Left hindlimb (tissue), 1 donor: ENCODE measurements at regions not wholly inside any gene's neighbourhood (a gene's known extent, or its start where the extent isn't known, plus 50 kb on each side); places are given as distances from the start of the nearest gene placed in this dataset.
"Not testable (repeated sequence)": the region's sequence is repeated elsewhere in the genome, so short reads cannot be mapped to it uniquely, and the experiment has no call there.

Experiments
- DNase-seq: peaks from one replicate; pipeline ENCODE4 v3.0.0-alpha.2; 2018

- DNase-seq: no peak
These were observed 186.8 kb upstream of the CLINT1 start for GRCh38 chr5:158045696-158046095.

GRCh38 chr5:158039911-158040347 lies 181.0 kb upstream of the CLINT1 start:
- no peak for DNase-seq

DNA sequence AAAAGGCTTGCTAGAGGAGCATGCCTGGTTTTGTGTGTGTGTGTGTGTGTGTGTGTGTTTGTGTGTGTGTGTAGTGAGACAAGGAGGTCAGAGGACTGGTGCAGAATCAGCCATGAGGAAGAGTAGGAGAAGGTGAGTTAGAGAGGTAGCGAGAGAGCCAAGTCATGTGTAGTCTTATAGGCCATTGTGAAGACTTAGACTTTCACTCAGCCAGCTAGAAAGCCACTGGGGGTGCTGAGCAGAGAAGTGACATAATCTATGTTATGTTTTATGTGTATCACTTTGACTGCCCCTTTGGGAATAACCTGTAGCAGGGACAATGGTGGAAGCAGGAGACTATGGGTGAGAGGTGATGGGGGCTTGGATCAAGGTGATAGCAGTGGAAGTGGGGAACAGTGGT lies 180.5 kb upstream of the CLINT1 start:
- DNase-seq: no peak

GRCh38 chr5:158036983-158037595 lies 178.1 kb upstream of the CLINT1 start:
- DNase-seq: not testable (repeated sequence)

GRCh38 chr5:158034586-158034985 lies 175.6 kb upstream of the CLINT1 start:
- not testable (repeated sequence) for DNase-seq

DNA sequence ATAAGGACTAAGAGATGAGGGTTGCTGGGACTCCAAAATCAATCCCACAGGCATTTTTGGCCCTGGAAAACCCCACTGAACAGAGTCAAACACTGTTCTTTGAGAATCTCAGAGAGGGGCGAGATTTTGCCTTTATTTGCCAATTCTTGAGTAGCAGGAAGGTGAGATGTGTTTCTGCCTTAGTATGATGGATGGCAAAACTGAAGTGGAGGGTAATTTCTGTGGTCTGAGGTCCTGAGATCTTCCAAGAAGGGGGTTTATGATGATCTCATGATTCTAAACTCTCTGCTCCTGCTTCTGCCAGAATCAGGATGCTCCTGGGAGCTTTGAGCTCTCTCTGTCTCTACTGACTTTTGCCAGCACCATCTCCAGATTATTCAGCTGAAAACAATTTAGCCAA lies 174.8 kb upstream of the CLINT1 start:
- no peak for DNase-seq

GRCh38 chr5:158033076-158033475 lies 174.1 kb upstream of the CLINT1 start:
- no peak for DNase-seq

DNA sequence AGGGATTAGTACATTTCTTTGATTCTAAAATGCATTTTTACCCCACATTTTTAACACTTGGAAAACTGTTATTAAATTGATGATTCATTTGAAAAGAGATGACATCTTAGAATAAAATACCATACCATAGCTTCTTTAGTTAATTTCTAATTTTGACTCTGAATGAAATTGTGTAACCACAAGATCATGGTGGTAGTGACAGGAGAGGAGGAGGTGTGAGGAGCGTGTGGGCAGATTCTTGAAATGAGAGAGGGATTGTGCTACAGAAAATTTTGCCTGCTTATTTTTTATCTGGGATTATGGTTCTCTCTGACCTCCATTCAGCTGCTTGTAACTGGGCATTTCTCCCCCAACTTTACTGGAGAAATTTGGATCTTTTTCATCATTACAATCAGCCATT lies 173.3 kb upstream of the CLINT1 start:
- no peak for DNase-seq

GRCh38 chr5:158027806-158028775 lies 169.1 kb upstream of the CLINT1 start:
- no peak for DNase-seq

- DNase-seq: no peak
These were observed 167.5 kb upstream of the CLINT1 start for GRCh38 chr5:158026304-158027031.

- DNase-seq: no peak
These were observed 164.3 kb upstream of the CLINT1 start for GRCh38 chr5:158023266-158023665.

DNA sequence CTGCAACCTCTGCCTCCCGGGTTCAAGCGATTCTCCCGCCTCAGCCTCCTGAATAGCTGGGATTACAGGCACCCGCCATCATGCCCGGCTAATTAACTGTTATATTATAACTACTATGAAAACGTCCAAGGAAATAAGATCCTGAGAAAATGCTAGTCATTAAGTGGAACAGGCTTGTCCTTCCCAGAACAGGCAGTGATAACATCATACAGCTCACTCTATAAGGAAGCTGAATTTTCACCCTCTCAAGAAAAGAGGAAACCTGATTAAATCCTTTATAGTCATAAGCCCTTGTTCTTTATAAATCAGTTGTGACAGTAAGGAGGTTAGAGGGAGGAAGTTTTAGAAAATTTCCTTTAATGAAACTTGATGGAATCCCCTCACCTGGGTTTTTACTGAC lies 163.9 kb upstream of the CLINT1 start:
- DNase-seq: no peak

DNA sequence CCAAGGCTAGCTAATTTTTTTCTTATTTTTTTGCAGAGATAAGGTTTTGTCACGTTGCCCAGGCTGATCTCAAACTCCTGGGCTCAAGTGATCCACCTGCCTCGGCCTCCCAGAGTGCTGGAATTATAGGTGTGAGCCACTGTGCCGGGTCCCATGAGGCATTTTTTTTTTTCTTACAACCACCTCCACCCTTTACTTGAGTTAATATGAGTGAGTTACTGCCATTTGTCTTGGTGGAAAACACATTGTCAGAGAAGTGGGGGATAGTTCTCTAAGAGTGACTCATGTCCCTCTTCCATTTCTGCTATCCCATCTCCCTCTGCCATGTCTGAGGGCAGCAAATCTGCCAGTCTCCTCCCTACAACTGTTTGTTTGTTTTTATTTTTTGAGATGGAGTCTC lies 163.4 kb upstream of the CLINT1 start:
- no peak for DNase-seq

DNA sequence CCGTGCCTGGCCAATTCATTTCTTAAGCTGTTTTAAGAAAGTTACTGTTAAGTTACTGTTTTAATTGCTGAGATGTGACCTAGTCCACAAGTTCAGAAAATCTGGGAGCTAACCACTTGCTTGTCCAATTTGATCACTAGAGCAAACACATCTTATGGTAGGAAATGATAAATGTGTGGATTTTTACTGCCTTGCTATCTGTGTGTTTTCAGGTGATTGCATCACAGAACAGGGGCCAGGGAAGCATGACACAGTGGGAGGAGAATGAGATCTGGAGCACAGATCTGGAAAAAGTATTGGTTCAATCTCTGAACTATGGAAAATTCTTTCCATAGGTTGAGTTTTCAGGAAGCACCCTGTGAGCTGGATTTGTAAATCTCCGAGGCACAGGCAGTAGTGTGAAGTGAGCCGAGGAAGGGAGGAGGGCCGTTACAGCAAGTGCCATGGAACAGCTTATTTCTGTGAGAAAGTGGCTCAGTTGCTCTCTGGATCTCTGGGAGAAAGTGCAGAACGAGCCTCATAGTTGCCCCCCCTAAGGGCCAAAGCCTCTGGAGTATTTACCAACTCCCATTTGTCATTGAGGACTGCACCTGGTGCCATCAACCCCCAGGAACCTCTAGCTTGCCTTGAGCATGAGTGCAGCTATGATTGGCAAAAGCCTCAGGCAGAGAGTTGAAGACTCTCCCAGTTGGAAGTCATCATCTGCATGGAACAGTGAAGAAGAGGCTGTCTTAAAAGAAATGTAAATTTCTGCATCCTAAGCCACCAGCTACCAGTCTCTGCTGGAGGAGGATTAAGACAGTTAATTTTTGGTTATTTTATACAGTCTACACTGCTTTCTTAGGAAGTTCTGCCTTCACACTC lies 161.8 kb upstream of the CLINT1 start:
- DNase-seq: no peak

DNA sequence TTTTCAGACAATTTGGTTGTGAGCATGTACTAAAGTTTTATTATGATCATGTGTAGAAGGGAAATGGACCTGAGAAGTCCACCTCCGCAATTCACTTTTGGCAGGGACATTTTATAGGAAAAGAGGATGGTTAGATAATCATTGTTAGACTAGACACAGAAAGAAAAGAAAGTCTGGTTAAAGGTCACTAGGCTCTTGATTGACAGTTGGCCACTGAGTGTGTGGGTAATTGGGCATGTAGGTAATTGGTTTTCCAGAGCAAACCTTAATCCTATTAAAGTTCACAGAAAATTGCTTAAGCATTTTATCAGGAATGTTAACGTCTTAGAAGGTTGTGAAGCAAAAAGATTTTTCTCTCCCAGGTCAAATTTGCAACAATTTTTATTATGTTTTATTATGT lies 158.5 kb upstream of the CLINT1 start:
- no peak for DNase-seq

DNA sequence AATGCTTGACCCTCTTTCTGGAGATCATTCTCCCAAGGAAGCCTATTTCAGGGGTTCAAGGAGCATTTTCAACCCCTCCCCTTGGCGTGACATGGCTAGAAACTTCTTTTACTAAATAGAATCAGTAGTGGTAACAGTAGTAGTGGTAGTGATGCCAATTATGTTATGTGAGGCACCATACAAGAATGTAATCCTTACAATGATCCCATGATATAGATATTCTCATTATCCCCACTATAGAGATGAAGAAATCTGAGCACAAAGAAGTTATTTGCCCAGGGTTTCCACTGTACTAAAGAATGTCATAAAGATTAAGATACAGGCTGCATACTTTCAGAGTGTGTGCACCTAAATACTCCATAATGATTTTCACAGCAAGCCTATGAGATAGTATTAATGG lies 155.4 kb upstream of the CLINT1 start:
- no peak for DNase-seq

DNA sequence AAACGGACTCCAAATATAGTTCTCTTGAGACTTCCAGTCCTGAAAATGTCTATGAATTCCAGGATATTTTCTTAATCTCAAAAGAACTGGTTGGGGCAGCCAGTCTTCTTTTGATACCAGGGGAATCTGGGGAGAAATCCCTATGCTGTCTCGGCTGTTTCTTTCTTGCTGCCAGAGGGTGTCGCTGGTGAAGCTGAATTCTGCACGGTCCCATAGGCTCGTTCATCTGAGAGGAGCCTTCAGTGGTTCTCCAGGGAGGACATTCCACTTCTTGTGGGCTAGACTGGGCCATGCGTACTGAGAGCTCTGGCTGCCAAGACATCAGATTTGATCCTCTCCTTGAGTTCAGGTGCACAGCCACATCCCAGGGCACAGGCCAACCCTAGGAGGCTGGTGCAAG lies 155.0 kb upstream of the CLINT1 start:
- no peak for DNase-seq

DNA sequence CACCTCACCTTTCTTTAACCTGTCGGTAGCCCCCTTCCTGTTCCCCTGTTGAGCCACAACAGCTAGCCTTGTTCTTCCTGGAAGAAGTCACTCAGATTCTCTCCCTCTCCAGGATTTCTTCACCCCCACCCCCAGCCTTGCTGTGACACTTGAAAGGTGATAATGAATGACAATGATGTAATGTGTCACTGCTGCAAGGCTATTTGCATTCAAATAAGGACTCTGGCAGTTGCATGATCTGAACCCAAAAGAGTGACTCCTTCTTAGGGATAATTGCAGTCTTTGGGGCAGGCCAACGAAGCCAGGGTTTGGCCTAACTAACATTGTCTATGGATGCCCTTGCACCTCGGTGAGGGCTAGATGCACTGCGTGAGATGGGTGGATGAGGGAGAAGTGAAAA lies 154.4 kb upstream of the CLINT1 start:
- DNase-seq: no peak

- DNase-seq: no peak
These were observed 152.5 kb upstream of the CLINT1 start for GRCh38 chr5:158011422-158011821.

GRCh38 chr5:158010831-158011230 lies 151.9 kb upstream of the CLINT1 start:
- no peak for DNase-seq

DNA sequence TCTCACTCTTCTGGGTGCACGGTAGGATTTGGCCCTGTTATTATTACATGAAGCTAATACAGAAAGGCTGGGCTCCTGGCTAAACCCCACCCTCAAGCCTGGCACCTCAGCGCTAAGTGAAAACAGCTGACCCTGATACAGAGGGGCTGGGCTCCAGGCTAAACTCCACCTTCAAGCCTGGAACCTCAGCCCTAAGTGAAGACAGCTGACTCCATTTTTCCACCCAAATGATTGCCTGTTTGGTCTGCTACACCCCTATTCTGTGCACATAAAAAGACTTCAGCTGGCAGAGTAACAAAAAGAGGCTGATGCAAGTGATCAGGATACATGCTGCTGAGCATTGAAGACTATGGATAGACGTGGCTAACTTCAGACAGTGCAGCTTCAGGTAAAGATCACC lies 148.4 kb upstream of the CLINT1 start:
- no peak for DNase-seq

DNA sequence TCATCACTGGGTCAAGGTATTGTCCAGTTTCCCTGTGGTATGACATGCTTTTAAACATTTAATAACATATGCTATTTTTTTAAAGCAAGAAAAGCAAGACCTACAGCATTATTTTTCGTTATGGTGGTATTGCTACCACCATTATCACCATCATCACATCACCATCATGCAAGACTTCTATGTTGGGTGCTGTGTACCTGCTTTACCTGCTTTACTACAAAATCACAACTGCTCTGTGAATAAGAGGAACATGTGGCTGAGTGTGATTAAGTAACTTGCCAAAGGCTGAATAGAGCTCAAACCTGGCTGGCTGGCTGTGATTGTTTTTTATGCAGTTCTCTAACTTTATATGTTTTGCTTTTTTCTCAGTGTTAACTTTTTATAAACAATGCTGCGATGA lies 140.8 kb upstream of the CLINT1 start:
- DNase-seq: no peak
